SK-N-SH treated with all-trans-retinoic acid at 6 μM for 48 hours (cell line): ENCODE measurements at regions not wholly inside any gene's neighbourhood (a gene's known extent, or its start where the extent isn't known, plus 50 kb on each side); places are given as distances from the start of the nearest gene placed in this dataset.

ENCODE experiments used
- ATAC-seq: fragments of 200-7000 bp; cut with Tn5 transposase; 3 replicates; pipeline ENCODE4 v1.9.1; 2020; ENCODE audit warnings: mild to moderate bottlenecking, moderate library complexity
- ARNTL ChIP-seq: fragments of 450-650 bp; formaldehyde crosslinking; IDR thresholded peaks from 2 replicates; pipeline ENCODE4 v1.5.0; 2020; ENCODE audit warnings: low read depth, mild to moderate bottlenecking, moderate library complexity, borderline replicate concordance
- BACH2 ChIP-seq: fragments of 250-450 bp; sonication (Bioruptor Pico); IDR thresholded peaks from 2 replicates; pipeline ENCODE4 v1.9.0; 2021; ENCODE audit warnings: mild to moderate bottlenecking, borderline replicate concordance
- CREB5 ChIP-seq: fragments of 250-450 bp; sonication (Bioruptor Pico); IDR thresholded peaks from 2 replicates; pipeline ENCODE4 v1.5.1; 2020; ENCODE audit warnings: low read depth, mild to moderate bottlenecking, moderate library complexity
- CSDC2 ChIP-seq: fragments of 250-450 bp; sonication (Bioruptor Pico); IDR thresholded peaks from 2 replicates; pipeline ENCODE4 v1.5.0; 2020; ENCODE audit warnings: mild to moderate bottlenecking, moderate library complexity
- CSRNP3 ChIP-seq: fragments of 250-450 bp; sonication (Bioruptor Pico); IDR thresholded peaks from 2 replicates; pipeline ENCODE4 v1.5.1; 2021; ENCODE audit warnings: mild to moderate bottlenecking, moderate library complexity
- ESRRG ChIP-seq: fragments of 250-450 bp; sonication (Bioruptor Pico); IDR thresholded peaks from 2 replicates; pipeline ENCODE4 v1.6.1; 2021; ENCODE audit warnings: mild to moderate bottlenecking
- GLIS3 ChIP-seq: fragments of 250-450 bp; sonication (Bioruptor Pico); IDR thresholded peaks from 2 replicates; pipeline ENCODE4 v1.5.0; 2020; ENCODE audit warnings: mild to moderate bottlenecking, moderate library complexity
- ISL1 ChIP-seq: fragments of 250-450 bp; sonication (Bioruptor Pico); IDR thresholded peaks from 2 replicates; pipeline ENCODE4 v2.1.2; 2022; ENCODE audit warnings: mild to moderate bottlenecking, moderate library complexity
- PATZ1 ChIP-seq: fragments of 250-450 bp; sonication (Bioruptor Pico); IDR thresholded peaks from 2 replicates; pipeline ENCODE4 v1.8.0; 2020; ENCODE audit warnings: mild to moderate bottlenecking, moderate library complexity, borderline replicate concordance
- PPARA ChIP-seq: fragments of 250-450 bp; sonication (Bioruptor Pico); IDR thresholded peaks from 2 replicates; pipeline ENCODE4 v1.5.0; 2020; ENCODE audit warnings: mild to moderate bottlenecking, borderline replicate concordance
- RARB ChIP-seq: fragments of 250-450 bp; sonication (Bioruptor Pico); IDR thresholded peaks from 2 replicates; pipeline ENCODE4 v1.8.0; 2021; ENCODE audit warnings: mild to moderate bottlenecking, moderate library complexity
- SNAI2 ChIP-seq: fragments of 250-450 bp; sonication (Bioruptor Pico); IDR thresholded peaks from 2 replicates; pipeline ENCODE4 v1.5.0; 2020; ENCODE audit warnings: mild to moderate bottlenecking, moderate library complexity
- TCF4 ChIP-seq: fragments of 250-450 bp; sonication (Bioruptor Pico); IDR thresholded peaks from 2 replicates; pipeline ENCODE4 v1.8.0; 2021; ENCODE audit warnings: mild to moderate bottlenecking, moderate library complexity, borderline replicate concordance
- TOX ChIP-seq: fragments of 250-450 bp; sonication (Bioruptor Pico); IDR thresholded peaks from 2 replicates; pipeline ENCODE4 v1.8.0; 2021; ENCODE audit warnings: mild to moderate bottlenecking, moderate library complexity, borderline replicate concordance
- TSHZ2 ChIP-seq: fragments of 250-450 bp; sonication (Bioruptor Pico); IDR thresholded peaks from 2 replicates; pipeline ENCODE4 v1.5.0; 2020; ENCODE audit warnings: mild to moderate bottlenecking, moderate library complexity
- ZC3H10 ChIP-seq: fragments of 250-450 bp; sonication (Bioruptor Pico); IDR thresholded peaks from 2 replicates; pipeline ENCODE4 v1.5.1; 2021; ENCODE audit warnings: mild to moderate bottlenecking, moderate library complexity
- ZFP3 ChIP-seq: fragments of 250-450 bp; sonication (Bioruptor Pico); IDR thresholded peaks from 2 replicates; pipeline ENCODE4 v1.5.0; 2020; ENCODE audit warnings: mild to moderate bottlenecking, moderate library complexity
- ZFP30 ChIP-seq: fragments of 450-650 bp; formaldehyde crosslinking; IDR thresholded peaks from 2 replicates; pipeline ENCODE4 v1.5.0; 2022; ENCODE audit warnings: mild to moderate bottlenecking, moderate library complexity
- ZNF565 ChIP-seq: fragments of 450-650 bp; formaldehyde crosslinking; conservative IDR thresholded peaks from 2 replicates; pipeline ENCODE4 v1.5.0; 2020; ENCODE audit warnings: low read depth, mild to moderate bottlenecking, moderate library complexity
- ZNF70 ChIP-seq: fragments of 450-650 bp; formaldehyde crosslinking; IDR thresholded peaks from 2 replicates; pipeline ENCODE4 v1.5.0; 2020; ENCODE audit warnings: mild to moderate bottlenecking, moderate library complexity
- ZNF8 ChIP-seq: fragments of 450-650 bp; formaldehyde crosslinking; IDR thresholded peaks from 2 replicates; pipeline ENCODE4 v1.5.0; 2020; ENCODE audit warnings: mild to moderate bottlenecking, moderate library complexity
- TF ChIP-seq, protein P1 (sequence below): fragments of 250-450 bp; sonication (Bioruptor Pico); IDR thresholded peaks from 2 replicates; pipeline ENCODE4 v1.8.0; 2021; ENCODE audit warnings: low read depth, mild to moderate bottlenecking, moderate library complexity, borderline replicate concordance

- no peak for TF ChIP-seq ARNTL (CRISPR knock-in tag)
- TF ChIP-seq CSRNP3 (CRISPR knock-in tag), result no peak
- no peak for TF ChIP-seq ZFP30 (CRISPR knock-in tag)
- ATAC-seq, result no peak
Observed at GRCh38 chr1:227390525-227390924, 72.2 kb upstream of the CDC42BPA start.

DNA sequence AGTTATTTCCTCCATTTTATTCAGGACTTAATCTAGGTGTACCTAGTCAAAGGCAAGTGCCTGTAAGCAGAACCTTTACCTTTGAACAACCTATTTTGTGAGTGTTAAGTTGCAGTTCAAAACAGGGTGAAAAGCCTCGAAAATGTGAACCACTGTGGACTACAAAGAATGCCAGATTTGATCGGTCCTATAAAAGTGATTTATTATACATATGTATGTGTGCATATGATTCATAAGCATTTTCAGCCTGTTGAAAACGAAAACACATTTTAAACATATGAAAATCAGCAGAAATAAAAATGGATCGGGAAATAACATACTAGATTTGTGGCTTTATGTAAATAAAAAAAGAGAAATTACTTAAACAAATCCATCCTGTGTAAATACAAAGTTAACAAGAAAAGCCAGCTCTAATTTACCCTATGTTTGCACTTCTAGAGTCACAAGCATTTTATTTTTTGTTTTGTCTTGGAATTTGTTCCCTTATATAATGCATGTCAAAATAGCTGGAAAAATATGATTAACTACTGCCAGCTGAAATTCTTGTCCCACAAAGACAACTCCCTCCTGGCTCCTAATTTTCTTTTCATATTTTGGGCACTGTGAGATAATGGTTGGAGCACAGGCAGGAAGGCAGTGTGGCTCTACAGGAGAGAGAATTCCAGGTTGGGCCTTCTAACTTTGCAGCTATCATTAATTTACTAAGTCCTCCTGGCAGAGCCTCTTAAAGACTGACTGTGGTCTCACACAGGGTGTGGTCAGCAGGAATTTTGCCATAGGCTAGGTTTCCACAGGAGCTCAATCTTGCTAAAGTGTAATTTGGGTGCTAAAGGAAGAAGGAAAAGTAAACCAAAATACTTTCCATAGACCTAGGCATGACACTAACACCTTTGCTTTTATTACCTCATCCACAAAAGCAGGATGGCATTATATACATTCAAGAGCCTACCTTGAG, 70.2 kb upstream of the CDC42BPA start:
- ATAC-seq, result no peak
- TF ChIP-seq, protein P1, sequence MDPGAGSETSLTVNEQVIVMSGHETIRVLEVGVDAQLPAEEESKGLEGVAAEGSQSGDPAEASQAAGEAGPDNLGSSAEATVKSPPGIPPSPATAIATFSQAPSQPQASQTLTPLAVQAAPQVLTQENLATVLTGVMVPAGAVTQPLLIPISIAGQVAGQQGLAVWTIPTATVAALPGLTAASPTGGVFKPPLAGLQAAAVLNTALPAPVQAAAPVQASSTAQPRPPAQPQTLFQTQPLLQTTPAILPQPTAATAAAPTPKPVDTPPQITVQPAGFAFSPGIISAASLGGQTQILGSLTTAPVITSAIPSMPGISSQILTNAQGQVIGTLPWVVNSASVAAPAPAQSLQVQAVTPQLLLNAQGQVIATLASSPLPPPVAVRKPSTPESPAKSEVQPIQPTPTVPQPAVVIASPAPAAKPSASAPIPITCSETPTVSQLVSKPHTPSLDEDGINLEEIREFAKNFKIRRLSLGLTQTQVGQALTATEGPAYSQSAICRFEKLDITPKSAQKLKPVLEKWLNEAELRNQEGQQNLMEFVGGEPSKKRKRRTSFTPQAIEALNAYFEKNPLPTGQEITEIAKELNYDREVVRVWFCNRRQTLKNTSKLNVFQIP, result no peak
- TF ChIP-seq ZC3H10 (CRISPR knock-in tag) (no peak), PPARA (CRISPR knock-in tag) (no peak), ESRRG (CRISPR knock-in tag) (no peak), CSDC2 (CRISPR knock-in tag) (no peak), SNAI2 (no peak), ZFP30 (CRISPR knock-in tag) (no peak), ZNF8 (CRISPR knock-in tag) (no peak), TOX (CRISPR knock-in tag) (no peak), CREB5 (no peak), ISL1 (CRISPR knock-in tag) (no peak), RARB (CRISPR knock-in tag) (no peak), ZNF565 (CRISPR knock-in tag) (no peak), CSRNP3 (CRISPR knock-in tag) (no peak), ZNF70 (CRISPR knock-in tag) (no peak), GLIS3 (CRISPR knock-in tag) (no peak), ZFP3 (no peak)

- no peak for ATAC-seq
- no peak for TF ChIP-seq ZC3H10 (CRISPR knock-in tag)
- no peak for TF ChIP-seq ZNF70 (CRISPR knock-in tag)
- TF ChIP-seq ZNF565 (CRISPR knock-in tag), result no peak
- TF ChIP-seq, protein P1, result no peak
- no peak for TF ChIP-seq RARB (CRISPR knock-in tag)
- no peak for TF ChIP-seq ZNF8 (CRISPR knock-in tag)
- no peak for TF ChIP-seq CSDC2 (CRISPR knock-in tag)
- TF ChIP-seq ZFP3, result no peak
- no peak for TF ChIP-seq SNAI2
- no peak for TF ChIP-seq GLIS3 (CRISPR knock-in tag)
- TF ChIP-seq BACH2 (CRISPR knock-in tag), result no peak
- TF ChIP-seq PATZ1, result no peak
- TF ChIP-seq PPARA (CRISPR knock-in tag), result no peak
- TF ChIP-seq TSHZ2 (CRISPR knock-in tag), result no peak
- TF ChIP-seq ISL1 (CRISPR knock-in tag), result no peak
- no peak for TF ChIP-seq TCF4
- TF ChIP-seq TOX (CRISPR knock-in tag), result no peak
- no peak for TF ChIP-seq ARNTL (CRISPR knock-in tag)
Observed at GRCh38 chr1:227379555-227379892, 61.2 kb upstream of the CDC42BPA start.
